HepG2 (cell line): ENCODE measurements at regions not wholly inside any gene's neighbourhood (a gene's known extent, or its start where the extent isn't known, plus 50 kb on each side); places are given as distances from the start of the nearest gene placed in this dataset.

Source experiments
- CTCF ChIP-seq: sonication (generic); formaldehyde crosslinking; IDR thresholded peaks from 2 replicates; pipeline ENCODE4 v1.5.0; 2020; ENCODE audit warnings: mild to moderate bottlenecking, missing genetic modification reagents, moderate library complexity
- ELF4 ChIP-seq: sonication (generic); formaldehyde crosslinking; IDR thresholded peaks from 2 replicates; pipeline ENCODE4 v1.5.0; 2020; ENCODE audit warnings: missing genetic modification reagents, mild to moderate bottlenecking, moderate library complexity, borderline replicate concordance
- LCORL ChIP-seq, 2 experiments: fragments of 450-650 bp in 1 of 2; sonication (generic) in 1 of 2; formaldehyde crosslinking in 1 of 2; IDR thresholded peaks; 2 replicates each; pipeline versions ENCODE4 v1.5.0 to v1.6.1; 2017 to 2020; ENCODE audit warnings: antibody characterized with exemption in 1 of 2, missing genetic modification reagents in 1 of 2
- NCOA2 ChIP-seq: sonication (generic); formaldehyde crosslinking; IDR thresholded peaks from 2 replicates; pipeline ENCODE4 v1.8.0; 2022; ENCODE audit warnings: inconsistent platforms
- PRDM4 ChIP-seq: sonication (generic); formaldehyde crosslinking; IDR thresholded peaks from 2 replicates; pipeline ENCODE4 v1.9.0; 2021; ENCODE audit warnings: missing genetic modification reagents, borderline replicate concordance
- SP1 ChIP-seq, 2 experiments: fragments of 450-650 bp in 1 of 2; sonication (generic) in 1 of 2; formaldehyde crosslinking in 1 of 2; IDR thresholded peaks; 2 replicates each; pipeline versions ENCODE4 v1.4.0 to v1.6.1; 2016 to 2020; ENCODE audit warnings: missing genetic modification reagents in 1 of 2
- SRSF1 ChIP-seq: fragments of 200-400 bp; formaldehyde crosslinking; optimal IDR thresholded peaks from 2 replicates; pipeline ENCODE3; 2017; ENCODE audit warnings: mild to moderate bottlenecking, low read depth, low read length, moderate library complexity
- U2AF1 ChIP-seq: fragments of 200-400 bp; formaldehyde crosslinking; optimal IDR thresholded peaks from 2 replicates; pipeline ENCODE3; 2017; ENCODE audit warnings: mild to moderate bottlenecking, low read depth, low read length
- ZC3H4 ChIP-seq: sonication (generic); formaldehyde crosslinking; IDR thresholded peaks from 2 replicates; pipeline ENCODE4 v1.4.0; 2020; ENCODE audit warnings: missing genetic modification reagents, borderline replicate concordance
- ZMYM4 ChIP-seq: sonication (generic); formaldehyde crosslinking; IDR thresholded peaks from 2 replicates; pipeline ENCODE4 v1.8.1; 2023; ENCODE audit warnings: mild to moderate bottlenecking, missing genetic modification reagents
- ZNF780A ChIP-seq: sonication (generic); formaldehyde crosslinking; IDR thresholded peaks from 2 replicates; pipeline ENCODE4 v1.8.0; 2022; ENCODE audit warnings: mild to moderate bottlenecking, missing genetic modification reagents, moderate library complexity
- ZSCAN30 ChIP-seq: sonication (generic); formaldehyde crosslinking; IDR thresholded peaks from 2 replicates; pipeline ENCODE4 v1.5.0; 2020; ENCODE audit warnings: mild to moderate bottlenecking, missing genetic modification reagents

GRCh38 chr13:105921711-105922110 is 613.8 kb downstream of the EFNB2 start:
- TF ChIP-seq U2AF1 (no peak), ELF4 (CRISPR knock-in tag) (no peak), PRDM4 (no peak), SRSF1 (no peak), ZMYM4 (CRISPR knock-in tag) (no peak), NCOA2 (no peak), LCORL (IDR thresholded peaks at IDR 0.05) (no peak), LCORL (CRISPR knock-in tag; IDR thresholded peaks at IDR 0.05) (no peak), CTCF (no peak), SP1 (IDR thresholded peaks at IDR 0.05) (no peak), SP1 (CRISPR knock-in tag; IDR thresholded peaks at IDR 0.05) (no peak), ZC3H4 (CRISPR knock-in tag) (no peak), ZSCAN30 (CRISPR knock-in tag) (no peak), ZNF780A (CRISPR knock-in tag) (no peak)
